ENCODE measurements at regions not wholly inside any gene's neighbourhood (a gene's known extent, or its start where the extent isn't known, plus 50 kb on each side); places are given as distances from the start of the nearest gene placed in this dataset.

- ATAC-seq (no peak), DNase-seq (no peak)
- intact Hi-C loops (cut with micrococcal nuclease), result no loop called here
- Mint-ChIP-seq H3K4me1 (ENCODE audit: low read depth) (peaks cover 5% of the 10 kb centered on the region), H3K36me3 (ENCODE audit: low read depth) (no peaks in the 10 kb centered on the region), H3K27ac (no peak overlapping the region), H3K4me3 (no peak overlapping the region), H3K9me3 (no peaks in the 10 kb centered on the region), H3K27me3 (peaks cover 7% of the 10 kb centered on the region)
- ChIA-PET CTCF (no interaction called here), POLR2A (no interaction called here)
- TF ChIP-seq, protein P1, sequence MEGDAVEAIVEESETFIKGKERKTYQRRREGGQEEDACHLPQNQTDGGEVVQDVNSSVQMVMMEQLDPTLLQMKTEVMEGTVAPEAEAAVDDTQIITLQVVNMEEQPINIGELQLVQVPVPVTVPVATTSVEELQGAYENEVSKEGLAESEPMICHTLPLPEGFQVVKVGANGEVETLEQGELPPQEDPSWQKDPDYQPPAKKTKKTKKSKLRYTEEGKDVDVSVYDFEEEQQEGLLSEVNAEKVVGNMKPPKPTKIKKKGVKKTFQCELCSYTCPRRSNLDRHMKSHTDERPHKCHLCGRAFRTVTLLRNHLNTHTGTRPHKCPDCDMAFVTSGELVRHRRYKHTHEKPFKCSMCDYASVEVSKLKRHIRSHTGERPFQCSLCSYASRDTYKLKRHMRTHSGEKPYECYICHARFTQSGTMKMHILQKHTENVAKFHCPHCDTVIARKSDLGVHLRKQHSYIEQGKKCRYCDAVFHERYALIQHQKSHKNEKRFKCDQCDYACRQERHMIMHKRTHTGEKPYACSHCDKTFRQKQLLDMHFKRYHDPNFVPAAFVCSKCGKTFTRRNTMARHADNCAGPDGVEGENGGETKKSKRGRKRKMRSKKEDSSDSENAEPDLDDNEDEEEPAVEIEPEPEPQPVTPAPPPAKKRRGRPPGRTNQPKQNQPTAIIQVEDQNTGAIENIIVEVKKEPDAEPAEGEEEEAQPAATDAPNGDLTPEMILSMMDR (IDR thresholded peaks at IDR 0.05), result no peak
Measured at GRCh38 chr14:75369506-75369905, 58.3 kb upstream of the JDP2 start.

DNA sequence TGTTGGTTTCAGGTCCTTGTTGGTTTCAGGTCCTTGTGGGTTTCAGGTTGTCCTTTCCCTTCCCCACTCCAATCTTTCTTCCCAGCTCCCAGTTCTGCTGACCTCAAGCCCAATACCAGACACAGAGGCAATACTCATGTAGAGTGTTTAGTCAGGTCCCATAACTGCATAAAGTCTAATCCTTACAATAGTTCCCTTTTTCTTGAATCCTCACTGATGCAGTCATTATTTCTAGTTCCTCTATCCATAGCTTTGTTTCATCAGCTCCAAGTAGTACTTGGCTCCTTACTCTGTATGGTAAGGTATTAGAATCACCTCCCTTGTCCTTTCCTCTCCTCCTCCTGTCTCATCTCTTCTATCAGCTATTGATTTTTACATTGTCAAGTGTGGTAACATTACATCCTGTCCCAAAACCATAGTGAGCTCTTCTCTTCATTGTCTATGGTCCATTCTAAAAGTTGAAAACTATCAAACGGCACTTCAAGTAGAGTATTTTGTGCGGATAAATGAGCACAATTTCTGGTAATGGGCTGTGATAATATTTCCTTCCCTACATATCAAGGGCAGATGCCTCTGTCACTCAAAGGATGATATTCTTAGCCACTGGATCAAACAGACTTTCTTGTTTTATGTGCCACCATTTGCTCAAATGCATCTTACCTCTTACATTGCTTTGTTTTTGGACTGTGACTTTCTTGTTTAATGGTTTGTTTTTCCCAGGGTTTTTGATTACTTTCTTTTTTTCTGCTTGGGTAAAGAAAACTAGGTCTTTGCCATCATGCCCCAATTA, 57.2 kb upstream of the JDP2 start:
- TF ChIP-seq, protein P1 (IDR thresholded peaks at IDR 0.05), result no peak
- Mint-ChIP-seq H3K27me3 (peaks cover 4% of the 10 kb centered on the region), H3K4me3 (no peak overlapping the region), H3K27ac (no peak overlapping the region), H3K4me1 (ENCODE audit: low read depth) (peaks cover 2% of the 10 kb centered on the region), H3K36me3 (ENCODE audit: low read depth) (no peaks in the 10 kb centered on the region), H3K9me3 (no peaks in the 10 kb centered on the region)
- CTCF ChIA-PET, result interaction anchor here (1.0 to 1.6 kb wide), 4 partner anchors 9 to 1775 kb away, joined by 3 read pairs; no protein-coding TSS in a partner anchor
- ATAC-seq (no peak), DNase-seq (no peak)
- intact Hi-C loops (cut with micrococcal nuclease), result no loop called here
- POLR2A ChIA-PET, result interaction anchor here (0.6 kb wide), 1 partner anchor 65 kb away, joined by 3 read pairs; no protein-coding TSS in a partner anchor

DNA sequence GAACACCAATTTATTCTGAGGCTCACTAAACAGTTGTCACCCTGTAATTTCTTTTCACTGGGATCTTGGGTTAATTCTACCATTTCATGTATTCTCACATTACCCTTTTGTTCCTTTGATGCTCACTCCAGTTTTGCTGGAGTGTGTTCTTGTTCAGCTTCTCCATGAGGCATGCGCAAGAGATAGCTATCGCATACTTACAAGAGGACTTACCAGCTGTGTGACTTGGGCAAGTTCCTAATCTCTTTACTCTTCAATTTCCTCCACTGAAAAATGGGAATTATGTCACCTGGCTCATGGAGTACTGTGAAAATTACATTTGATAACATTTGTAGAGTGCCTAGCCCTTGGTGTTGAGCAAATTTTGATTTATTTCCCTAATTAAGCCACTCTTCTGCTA, 56.5 kb upstream of the JDP2 start:
- Mint-ChIP-seq H3K27ac (no peak overlapping the region), H3K27me3 (peaks cover 4% of the 10 kb centered on the region), H3K4me3 (no peak overlapping the region), H3K4me1 (ENCODE audit: low read depth) (no peaks in the 10 kb centered on the region), H3K9me3 (no peaks in the 10 kb centered on the region), H3K36me3 (ENCODE audit: low read depth) (no peaks in the 10 kb centered on the region)
- intact Hi-C loops (cut with micrococcal nuclease), result no loop called here
- POLR2A ChIA-PET, result no interaction called here
- ATAC-seq (no peak), DNase-seq (no peak)
- CTCF ChIA-PET, result interaction anchor here (1.0 to 1.6 kb wide), 4 partner anchors 9 to 1776 kb away, joined by 3 read pairs; no protein-coding TSS in a partner anchor
- TF ChIP-seq, protein P1 (IDR thresholded peaks at IDR 0.05), result no peak

GRCh38 chr14:75372260-75372659, 55.6 kb upstream of the JDP2 start:
- ATAC-seq (no peak), DNase-seq (no peak)
- Mint-ChIP-seq H3K9me3 (no peaks in the 10 kb centered on the region), H3K4me3 (no peak overlapping the region), H3K4me1 (ENCODE audit: low read depth) (no peaks in the 10 kb centered on the region), H3K27ac (no peak overlapping the region), H3K36me3 (ENCODE audit: low read depth) (no peaks in the 10 kb centered on the region), H3K27me3 (peaks cover 4% of the 10 kb centered on the region)
- TF ChIP-seq, protein P1 (IDR thresholded peaks at IDR 0.05), result no peak
- intact Hi-C loops (cut with micrococcal nuclease), result no loop called here
- ChIA-PET CTCF (interaction anchor here (0.6 kb wide), 1 partner anchor 69 kb away, joined by 3 read pairs; no protein-coding TSS in a partner anchor), POLR2A (no interaction called here)

- CTCF ChIA-PET, result no interaction called here
- no peaks in the 10 kb centered on the region for H3K36me3 Mint-ChIP-seq (ENCODE audit: low read depth)
- no peak for ATAC-seq
- H3K4me1 Mint-ChIP-seq (ENCODE audit: low read depth), result no peaks in the 10 kb centered on the region
- H3K27ac Mint-ChIP-seq, result no peak overlapping the region
- H3K9me3 Mint-ChIP-seq, result no peaks in the 10 kb centered on the region
- intact Hi-C loops (cut with micrococcal nuclease), result no loop called here
- TF ChIP-seq, protein P1 (IDR thresholded peaks at IDR 0.05), result no peak
- H3K27me3 Mint-ChIP-seq, result peaks cover 4% of the 10 kb centered on the region
- H3K4me3 Mint-ChIP-seq, result no peak overlapping the region
- DNase-seq, result no peak
- POLR2A ChIA-PET, result no interaction called here
Measured at GRCh38 chr14:75373133-75373532, 54.7 kb upstream of the JDP2 start.

Measured in activated CD8-positive, alpha-beta T cell treated with anti-CD3 and anti-CD28 coated beads for 36 hours (primary cell).